ENCODE measurements at regions not wholly inside any gene's neighbourhood (a gene's known extent, or its start where the extent isn't known, plus 50 kb on each side); places are given as distances from the start of the nearest gene placed in this dataset.

- Histone ChIP-seq H3K36me3 (ENCODE audit: control insufficient read depth in 1 of 2, insufficient read depth in 2 of 2, low read length in 2 of 2) (no peaks in the 10 kb centered on the region), H3K4me3 (ENCODE audit: low read depth in 1 of 2, low read length in 2 of 2) (no peak overlapping the region), H3K4me1 (ENCODE audit: control insufficient read depth in 1 of 2, insufficient read depth in 2 of 2, low read length in 2 of 2) (no peaks in the 10 kb centered on the region), H3K27ac (ENCODE audit: low read length) (no peak overlapping the region), H3K9me3 (ENCODE audit: control insufficient read depth in 1 of 2, low read length in 2 of 2) (no peaks in the 10 kb centered on the region), H3K27me3 (ENCODE audit: low read depth, low read length) (no peaks in the 10 kb centered on the region)
Observed at GRCh38 chr5:39780347-39780746, 355.6 kb upstream of the DAB2 start.

GRCh38 chr5:39779831-39780230, 355.1 kb upstream of the DAB2 start:
- H3K9me3 ChIP-seq (ENCODE audit: control insufficient read depth in 1 of 2, low read length in 2 of 2) = no peaks in the 10 kb centered on the region
- H3K4me1 ChIP-seq (ENCODE audit: control insufficient read depth in 1 of 2, insufficient read depth in 2 of 2, low read length in 2 of 2) = no peaks in the 10 kb centered on the region
- H3K27ac ChIP-seq (ENCODE audit: low read length) = no peak overlapping the region
- no peaks in the 10 kb centered on the region for H3K27me3 ChIP-seq (ENCODE audit: low read depth, low read length)
- H3K36me3 ChIP-seq (ENCODE audit: control insufficient read depth in 1 of 2, insufficient read depth in 2 of 2, low read length in 2 of 2) = no peaks in the 10 kb centered on the region
- H3K4me3 ChIP-seq (ENCODE audit: low read depth in 1 of 2, low read length in 2 of 2) = no peak overlapping the region

GRCh38 chr5:39775797-39776365, 351.1 kb upstream of the DAB2 start:
- Histone ChIP-seq H3K27me3 (ENCODE audit: low read depth, low read length) (no peaks in the 10 kb centered on the region), H3K36me3 (ENCODE audit: control insufficient read depth in 1 of 2, insufficient read depth in 2 of 2, low read length in 2 of 2) (no peaks in the 10 kb centered on the region), H3K9me3 (ENCODE audit: control insufficient read depth in 1 of 2, low read length in 2 of 2) (no peaks in the 10 kb centered on the region), H3K4me1 (ENCODE audit: control insufficient read depth in 1 of 2, insufficient read depth in 2 of 2, low read length in 2 of 2) (no peaks in the 10 kb centered on the region), H3K4me3 (ENCODE audit: low read depth in 1 of 2, low read length in 2 of 2) (no peak overlapping the region), H3K27ac (ENCODE audit: low read length) (no peak overlapping the region)

- H3K9me3 ChIP-seq (ENCODE audit: control insufficient read depth in 1 of 2, low read length in 2 of 2) = no peaks in the 10 kb centered on the region
- no peak overlapping the region for H3K4me3 ChIP-seq (ENCODE audit: low read depth in 1 of 2, low read length in 2 of 2)
- H3K27ac ChIP-seq (ENCODE audit: low read length) = no peak overlapping the region
- H3K4me1 ChIP-seq (ENCODE audit: control insufficient read depth in 1 of 2, insufficient read depth in 2 of 2, low read length in 2 of 2) = no peaks in the 10 kb centered on the region
- H3K36me3 ChIP-seq (ENCODE audit: control insufficient read depth in 1 of 2, insufficient read depth in 2 of 2, low read length in 2 of 2) = no peaks in the 10 kb centered on the region
- no peaks in the 10 kb centered on the region for H3K27me3 ChIP-seq (ENCODE audit: low read depth, low read length)
Observed at GRCh38 chr5:39775086-39775796, 350.5 kb upstream of the DAB2 start.

GRCh38 chr5:39774605-39775004, 349.8 kb upstream of the DAB2 start:
- Histone ChIP-seq H3K9me3 (ENCODE audit: control insufficient read depth in 1 of 2, low read length in 2 of 2) (no peaks in the 10 kb centered on the region), H3K4me3 (ENCODE audit: low read depth in 1 of 2, low read length in 2 of 2) (no peak overlapping the region), H3K27me3 (ENCODE audit: low read depth, low read length) (no peaks in the 10 kb centered on the region), H3K4me1 (ENCODE audit: control insufficient read depth in 1 of 2, insufficient read depth in 2 of 2, low read length in 2 of 2) (no peaks in the 10 kb centered on the region), H3K36me3 (ENCODE audit: control insufficient read depth in 1 of 2, insufficient read depth in 2 of 2, low read length in 2 of 2) (no peaks in the 10 kb centered on the region), H3K27ac (ENCODE audit: low read length) (no peak overlapping the region)

- no peaks in the 10 kb centered on the region for H3K27me3 ChIP-seq (ENCODE audit: low read depth, low read length)
- H3K4me1 ChIP-seq (ENCODE audit: control insufficient read depth in 1 of 2, insufficient read depth in 2 of 2, low read length in 2 of 2) = no peaks in the 10 kb centered on the region
Observed at GRCh38 chr5:39772307-39772706, 347.5 kb upstream of the DAB2 start.

GRCh38 chr5:39767916-39768315, 343.1 kb upstream of the DAB2 start:
- no peaks in the 10 kb centered on the region for H3K27me3 ChIP-seq (ENCODE audit: low read depth, low read length)
- no peaks in the 10 kb centered on the region for H3K4me1 ChIP-seq (ENCODE audit: control insufficient read depth in 1 of 2, insufficient read depth in 2 of 2, low read length in 2 of 2)
- no peaks in the 10 kb centered on the region for H3K9me3 ChIP-seq (ENCODE audit: control insufficient read depth in 1 of 2, low read length in 2 of 2)
- H3K36me3 ChIP-seq (ENCODE audit: control insufficient read depth in 1 of 2, insufficient read depth in 2 of 2, low read length in 2 of 2) = no peaks in the 10 kb centered on the region
- no peak overlapping the region for H3K4me3 ChIP-seq (ENCODE audit: low read depth in 1 of 2, low read length in 2 of 2)
- no peak overlapping the region for H3K27ac ChIP-seq (ENCODE audit: low read length)

More at GRCh38 chr5:39772307-39772706, 347.5 kb upstream of the DAB2 start:
- H3K27ac ChIP-seq (ENCODE audit: low read length) = no peak overlapping the region
- H3K9me3 ChIP-seq (ENCODE audit: control insufficient read depth in 1 of 2, low read length in 2 of 2) = no peaks in the 10 kb centered on the region
- H3K4me3 ChIP-seq (ENCODE audit: low read depth in 1 of 2, low read length in 2 of 2) = no peak overlapping the region
- no peaks in the 10 kb centered on the region for H3K36me3 ChIP-seq (ENCODE audit: control insufficient read depth in 1 of 2, insufficient read depth in 2 of 2, low read length in 2 of 2)

GRCh38 chr5:39765366-39765765, 340.6 kb upstream of the DAB2 start:
- Histone ChIP-seq H3K4me3 (ENCODE audit: low read depth in 1 of 2, low read length in 2 of 2) (no peak overlapping the region), H3K9me3 (ENCODE audit: control insufficient read depth in 1 of 2, low read length in 2 of 2) (no peaks in the 10 kb centered on the region), H3K27me3 (ENCODE audit: low read depth, low read length) (no peaks in the 10 kb centered on the region), H3K4me1 (ENCODE audit: control insufficient read depth in 1 of 2, insufficient read depth in 2 of 2, low read length in 2 of 2) (no peaks in the 10 kb centered on the region), H3K27ac (ENCODE audit: low read length) (no peak overlapping the region), H3K36me3 (ENCODE audit: control insufficient read depth in 1 of 2, insufficient read depth in 2 of 2, low read length in 2 of 2) (peaks cover 0 to 2% of the 10 kb centered on the region in 2 donors)

GRCh38 chr5:39762761-39763160, 338.0 kb upstream of the DAB2 start:
- Histone ChIP-seq H3K27ac (ENCODE audit: low read length) (no peak overlapping the region), H3K4me1 (ENCODE audit: control insufficient read depth in 1 of 2, insufficient read depth in 2 of 2, low read length in 2 of 2) (no peaks in the 10 kb centered on the region), H3K9me3 (ENCODE audit: control insufficient read depth in 1 of 2, low read length in 2 of 2) (no peaks in the 10 kb centered on the region), H3K27me3 (ENCODE audit: low read depth, low read length) (no peaks in the 10 kb centered on the region), H3K4me3 (ENCODE audit: low read depth in 1 of 2, low read length in 2 of 2) (no peak overlapping the region), H3K36me3 (ENCODE audit: control insufficient read depth in 1 of 2, insufficient read depth in 2 of 2, low read length in 2 of 2) (peaks cover 0 to 6% of the 10 kb centered on the region in 2 donors)

- H3K27me3 ChIP-seq (ENCODE audit: low read depth, low read length) = no peaks in the 10 kb centered on the region
- H3K9me3 ChIP-seq (ENCODE audit: control insufficient read depth in 1 of 2, low read length in 2 of 2) = no peaks in the 10 kb centered on the region
- no peaks in the 10 kb centered on the region for H3K4me1 ChIP-seq (ENCODE audit: control insufficient read depth in 1 of 2, insufficient read depth in 2 of 2, low read length in 2 of 2)
- peaks cover 0 to 6% of the 10 kb centered on the region in 2 donors for H3K36me3 ChIP-seq (ENCODE audit: control insufficient read depth in 1 of 2, insufficient read depth in 2 of 2, low read length in 2 of 2)
- H3K4me3 ChIP-seq (ENCODE audit: low read depth in 1 of 2, low read length in 2 of 2) = no peak overlapping the region
- H3K27ac ChIP-seq (ENCODE audit: low read length) = no peak overlapping the region
Observed at GRCh38 chr5:39761199-39761950, 336.6 kb upstream of the DAB2 start.

- H3K27ac ChIP-seq (ENCODE audit: low read length) = peak overlapping the region; percentile 68
- H3K27me3 ChIP-seq (ENCODE audit: low read depth, low read length) = no peaks in the 10 kb centered on the region
- no peaks in the 10 kb centered on the region for H3K9me3 ChIP-seq (ENCODE audit: control insufficient read depth in 1 of 2, low read length in 2 of 2)
- H3K4me3 ChIP-seq (ENCODE audit: low read depth in 1 of 2, low read length in 2 of 2) = no peak overlapping the region
- H3K4me1 ChIP-seq (ENCODE audit: control insufficient read depth in 1 of 2, insufficient read depth in 2 of 2, low read length in 2 of 2) = no peaks in the 10 kb centered on the region
- H3K36me3 ChIP-seq (ENCODE audit: control insufficient read depth in 1 of 2, insufficient read depth in 2 of 2, low read length in 2 of 2) = peaks cover 0 to 6% of the 10 kb centered on the region in 2 donors
Observed at GRCh38 chr5:39760385-39761198, 335.8 kb upstream of the DAB2 start.

Measured in muscle layer of duodenum (tissue), 2 donors.